ENCODE measurements at regions not wholly inside any gene's neighbourhood (a gene's known extent, or its start where the extent isn't known, plus 50 kb on each side); places are given as distances from the start of the nearest gene placed in this dataset.

DNA sequence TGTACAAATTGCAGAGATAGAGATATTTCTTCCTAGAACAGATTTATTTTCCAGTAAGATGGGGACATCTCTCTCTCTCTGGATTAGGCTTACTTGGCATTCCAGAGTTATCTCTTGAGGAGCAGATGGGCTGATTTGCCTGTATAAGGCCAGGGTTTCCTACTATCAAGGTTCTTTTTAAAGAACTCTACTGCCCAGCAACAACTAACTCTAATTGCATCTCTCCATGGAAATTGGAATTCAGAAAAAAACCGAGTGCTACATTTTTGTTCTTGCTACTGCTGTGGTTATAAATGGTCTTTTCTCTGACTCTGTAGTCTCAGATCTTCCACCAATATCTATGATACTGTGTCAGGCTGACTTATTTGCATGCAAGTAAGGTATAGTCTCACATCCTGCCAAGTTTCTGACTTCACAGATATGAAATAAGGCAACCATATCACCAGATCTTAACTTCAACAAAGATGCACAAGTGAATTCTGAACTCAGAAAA is 161.1 kb downstream of the CRPPA start (continued):
- TF ChIP-seq, protein P1, sequence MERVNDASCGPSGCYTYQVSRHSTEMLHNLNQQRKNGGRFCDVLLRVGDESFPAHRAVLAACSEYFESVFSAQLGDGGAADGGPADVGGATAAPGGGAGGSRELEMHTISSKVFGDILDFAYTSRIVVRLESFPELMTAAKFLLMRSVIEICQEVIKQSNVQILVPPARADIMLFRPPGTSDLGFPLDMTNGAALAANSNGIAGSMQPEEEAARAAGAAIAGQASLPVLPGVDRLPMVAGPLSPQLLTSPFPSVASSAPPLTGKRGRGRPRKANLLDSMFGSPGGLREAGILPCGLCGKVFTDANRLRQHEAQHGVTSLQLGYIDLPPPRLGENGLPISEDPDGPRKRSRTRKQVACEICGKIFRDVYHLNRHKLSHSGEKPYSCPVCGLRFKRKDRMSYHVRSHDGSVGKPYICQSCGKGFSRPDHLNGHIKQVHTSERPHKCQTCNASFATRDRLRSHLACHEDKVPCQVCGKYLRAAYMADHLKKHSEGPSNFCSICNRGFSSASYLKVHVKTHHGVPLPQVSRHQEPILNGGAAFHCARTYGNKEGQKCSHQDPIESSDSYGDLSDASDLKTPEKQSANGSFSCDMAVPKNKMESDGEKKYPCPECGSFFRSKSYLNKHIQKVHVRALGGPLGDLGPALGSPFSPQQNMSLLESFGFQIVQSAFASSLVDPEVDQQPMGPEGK (CRISPR knock-in tag; IDR thresholded peaks at IDR 0.05; ENCODE audit: borderline replicate concordance), result no peak
- TF ChIP-seq MTF1 (CRISPR knock-in tag; IDR thresholded peaks at IDR 0.05; ENCODE audit: borderline replicate concordance) (no peak), KDM4B (IDR thresholded peaks at IDR 0.05; ENCODE audit: borderline replicate concordance in 2 of 2, low read depth in 1 of 2) (no peak), CBFA2T2 (conservative IDR thresholded peaks at IDR 0.05) (peak; percentile 56), SIRT6 (IDR thresholded peaks at IDR 0.05; ENCODE audit: low read depth, low read length) (no peak), TCFL5 (CRISPR knock-in tag; conservative IDR thresholded peaks at IDR 0.05) (no peak), NFYB (IDR thresholded peaks at IDR 0.05; ENCODE audit: extremely low read depth, insufficient read length) (no peak), FOXA3 (CRISPR knock-in tag; conservative IDR thresholded peaks at IDR 0.05 in 1 of 2, IDR thresholded peaks at IDR 0.05 in 1 of 2) (no peak; a peak in 1 of 4 replicates), NCOR1 (IDR thresholded peaks at IDR 0.05) (peak; percentile 34; the same call in 1 of the 2 replicates), ILK (tag; IDR thresholded peaks at IDR 0.05; ENCODE audit: borderline replicate concordance, low read depth) (no peak)
- TF ChIP-seq, protein P2, sequence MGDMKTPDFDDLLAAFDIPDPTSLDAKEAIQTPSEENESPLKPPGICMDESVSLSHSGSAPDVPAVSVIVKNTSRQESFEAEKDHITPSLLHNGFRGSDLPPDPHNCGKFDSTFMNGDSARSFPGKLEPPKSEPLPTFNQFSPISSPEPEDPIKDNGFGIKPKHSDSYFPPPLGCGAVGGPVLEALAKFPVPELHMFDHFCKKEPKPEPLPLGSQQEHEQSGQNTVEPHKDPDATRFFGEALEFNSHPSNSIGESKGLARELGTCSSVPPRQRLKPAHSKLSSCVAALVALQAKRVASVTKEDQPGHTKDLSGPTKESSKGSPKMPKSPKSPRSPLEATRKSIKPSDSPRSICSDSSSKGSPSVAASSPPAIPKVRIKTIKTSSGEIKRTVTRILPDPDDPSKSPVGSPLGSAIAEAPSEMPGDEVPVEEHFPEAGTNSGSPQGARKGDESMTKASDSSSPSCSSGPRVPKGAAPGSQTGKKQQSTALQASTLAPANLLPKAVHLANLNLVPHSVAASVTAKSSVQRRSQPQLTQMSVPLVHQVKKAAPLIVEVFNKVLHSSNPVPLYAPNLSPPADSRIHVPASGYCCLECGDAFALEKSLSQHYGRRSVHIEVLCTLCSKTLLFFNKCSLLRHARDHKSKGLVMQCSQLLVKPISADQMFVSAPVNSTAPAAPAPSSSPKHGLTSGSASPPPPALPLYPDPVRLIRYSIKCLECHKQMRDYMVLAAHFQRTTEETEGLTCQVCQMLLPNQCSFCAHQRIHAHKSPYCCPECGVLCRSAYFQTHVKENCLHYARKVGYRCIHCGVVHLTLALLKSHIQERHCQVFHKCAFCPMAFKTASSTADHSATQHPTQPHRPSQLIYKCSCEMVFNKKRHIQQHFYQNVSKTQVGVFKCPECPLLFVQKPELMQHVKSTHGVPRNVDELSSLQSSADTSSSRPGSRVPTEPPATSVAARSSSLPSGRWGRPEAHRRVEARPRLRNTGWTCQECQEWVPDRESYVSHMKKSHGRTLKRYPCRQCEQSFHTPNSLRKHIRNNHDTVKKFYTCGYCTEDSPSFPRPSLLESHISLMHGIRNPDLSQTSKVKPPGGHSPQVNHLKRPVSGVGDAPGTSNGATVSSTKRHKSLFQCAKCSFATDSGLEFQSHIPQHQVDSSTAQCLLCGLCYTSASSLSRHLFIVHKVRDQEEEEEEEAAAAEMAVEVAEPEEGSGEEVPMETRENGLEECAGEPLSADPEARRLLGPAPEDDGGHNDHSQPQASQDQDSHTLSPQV (IDR thresholded peaks at IDR 0.05), result 0 out of 2 replicates have a peak, but pooled peaks have one; percentile 35
